22Rv1 (cell line): ENCODE measurements at regions not wholly inside any gene's neighbourhood (a gene's known extent, or its start where the extent isn't known, plus 50 kb on each side); places are given as distances from the start of the nearest gene placed in this dataset.

ENCODE experiments used
- CTCF ChIP-seq: fragments of 450-650 bp; IDR thresholded peaks from 2 replicates; pipeline ENCODE4 v1.5.1; 2017; ENCODE audit warnings: mild to moderate bottlenecking
- ZFX ChIP-seq: fragments of 450-650 bp; IDR thresholded peaks from 2 replicates; pipeline ENCODE4 v1.6.1; 2017; ENCODE audit warnings: antibody characterized with exemption, borderline replicate concordance

DNA sequence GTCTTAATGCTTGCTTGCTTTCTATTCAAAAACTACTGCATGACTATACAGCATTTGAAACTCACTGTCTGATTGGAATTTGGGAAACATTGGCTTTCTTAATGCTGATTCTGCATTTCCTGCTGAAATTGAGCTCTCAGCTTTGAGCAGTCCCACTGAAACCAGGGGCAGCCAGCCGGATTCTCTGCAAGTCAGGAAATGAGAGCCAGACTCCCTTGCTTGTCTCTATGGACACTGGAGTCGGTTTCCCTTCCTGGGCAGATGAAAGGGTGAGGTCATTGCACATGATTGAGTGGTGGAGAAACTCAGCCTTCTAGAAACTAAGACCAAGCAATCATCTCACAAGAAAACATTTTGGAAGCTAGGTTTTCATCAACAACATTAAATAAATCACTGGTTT lies 119.7 kb upstream of the SPATA31C2 start:
- TF ChIP-seq CTCF (no peak), ZFX (no peak)
